ENCODE measurements at regions not wholly inside any gene's neighbourhood (a gene's known extent, or its start where the extent isn't known, plus 50 kb on each side); places are given as distances from the start of the nearest gene placed in this dataset.
"Not testable (repeated sequence)": the region's sequence is repeated elsewhere in the genome, so short reads cannot be mapped to it uniquely, and the experiment has no call there.

GRCh38 chr3:174581558-174581957 lies 277.6 kb upstream of the NAALADL2 start:
- intact Hi-C loops (cut with DNase I; ENCODE audit: low total_unique reads) = no loop called here
- H3K36me3 ChIP-seq = no peaks in the 10 kb centered on the region
- TF ChIP-seq CTCF (IDR thresholded peaks at IDR 0.05) (no peak), POLR2A (IDR thresholded peaks at IDR 0.05) (no peak)
- no peaks in the 10 kb centered on the region for H3K27me3 ChIP-seq
- no peak overlapping the region for H3K27ac ChIP-seq
- no peak for DNase-seq
- H3K4me3 ChIP-seq = no peak overlapping the region
- no peaks in the 10 kb centered on the region for H3K4me1 ChIP-seq
- H3K9me3 ChIP-seq = no peaks in the 10 kb centered on the region

GRCh38 chr3:174583396-174583795 lies 275.7 kb upstream of the NAALADL2 start:
- H3K9me3 ChIP-seq = no peaks in the 10 kb centered on the region
- intact Hi-C loops (cut with DNase I; ENCODE audit: low total_unique reads) = no loop called here
- TF ChIP-seq CTCF (IDR thresholded peaks at IDR 0.05) (no peak), POLR2A (IDR thresholded peaks at IDR 0.05) (no peak)
- H3K36me3 ChIP-seq = no peaks in the 10 kb centered on the region
- H3K27me3 ChIP-seq = no peaks in the 10 kb centered on the region
- H3K4me1 ChIP-seq = no peaks in the 10 kb centered on the region
- no peak overlapping the region for H3K4me3 ChIP-seq
- DNase-seq = no peak
- no peak overlapping the region for H3K27ac ChIP-seq

- DNase-seq; H3K27me3 ChIP-seq; H3K4me3 ChIP-seq; H3K9me3 ChIP-seq; H3K36me3 ChIP-seq; H3K4me1 ChIP-seq; H3K27ac ChIP-seq; intact Hi-C loops (cut with DNase I; ENCODE audit: low total_unique reads): not testable (repeated sequence)
Observed at GRCh38 chr3:174587137-174587536, 272.0 kb upstream of the NAALADL2 start.

- intact Hi-C loops (cut with DNase I; ENCODE audit: low total_unique reads) = no loop called here
- Histone ChIP-seq H3K27ac (no peak overlapping the region), H3K4me3 (no peak overlapping the region)
Observed at GRCh38 chr3:174596447-174596982, 262.6 kb upstream of the NAALADL2 start.

GRCh38 chr3:174598885-174599439 lies 260.2 kb upstream of the NAALADL2 start:
- Histone ChIP-seq H3K36me3 (no peaks in the 10 kb centered on the region), H3K27me3 (no peaks in the 10 kb centered on the region), H3K9me3 (no peaks in the 10 kb centered on the region), H3K27ac (no peak overlapping the region), H3K4me3 (no peak overlapping the region), H3K4me1 (no peaks in the 10 kb centered on the region)
- no peak for TF ChIP-seq POLR2A (IDR thresholded peaks at IDR 0.05)
- no peak for TF ChIP-seq CTCF (IDR thresholded peaks at IDR 0.05)
- intact Hi-C loops (cut with DNase I; ENCODE audit: low total_unique reads) = no loop called here
- DNase-seq = no peak

More at GRCh38 chr3:174596447-174596982, 262.6 kb upstream of the NAALADL2 start:
- DNase-seq = no peak
- Histone ChIP-seq H3K4me1 (no peaks in the 10 kb centered on the region), H3K27me3 (no peaks in the 10 kb centered on the region), H3K36me3 (no peaks in the 10 kb centered on the region), H3K9me3 (no peaks in the 10 kb centered on the region)
- TF ChIP-seq POLR2A (IDR thresholded peaks at IDR 0.05) (no peak), CTCF (IDR thresholded peaks at IDR 0.05) (no peak)

- no peaks in the 10 kb centered on the region for H3K9me3 ChIP-seq
- no peaks in the 10 kb centered on the region for H3K36me3 ChIP-seq
- H3K27ac ChIP-seq = no peak overlapping the region
- intact Hi-C loops (cut with DNase I; ENCODE audit: low total_unique reads) = no loop called here
- no peaks in the 10 kb centered on the region for H3K27me3 ChIP-seq
- no peak for TF ChIP-seq POLR2A (IDR thresholded peaks at IDR 0.05)
- TF ChIP-seq CTCF (IDR thresholded peaks at IDR 0.05) = no peak
- no peak overlapping the region for H3K4me3 ChIP-seq
- no peaks in the 10 kb centered on the region for H3K4me1 ChIP-seq
- DNase-seq = no peak
Observed at GRCh38 chr3:174613173-174613572, 246.0 kb upstream of the NAALADL2 start.
